Endothelial cell of umbilical vein (primary cell): ENCODE measurements at regions not wholly inside any gene's neighbourhood (a gene's known extent, or its start where the extent isn't known, plus 50 kb on each side); places are given as distances from the start of the nearest gene placed in this dataset.

Source experiments
- BruUV-seq: library from RNA; stranded (reverse); fragments of 400-500 nt; replicated peaks from 2 replicates; lab custom pipeline; 2021; lab: Mats Ljungman, UMichigan
- CTCF ChIA-PET: fragments of 300-600, 350-600 bp; sonication (Branson Sonifier 250); formaldehyde crosslinking; loops from one replicate; lab custom pipeline; 2021; ENCODE audit warnings: antibody characterized with exemption, inconsistent platforms; lab: Charles Lee
- POLR2A ChIA-PET: fragments of 300-600, 350-600 bp; sonication (Branson Sonifier 250); formaldehyde crosslinking; loops from one replicate; lab custom pipeline; 2021; ENCODE audit warnings: antibody characterized with exemption, inconsistent platforms; lab: Charles Lee
- DNase-seq: peaks from one replicate; pipeline ENCODE4 v3.0.0-alpha.2; 2011; ENCODE audit warnings: low read depth, low spot score
- FAIRE-seq: peaks from 2 replicates; lab custom pipeline; 2011; peaks lifted over from hg19 to GRCh38; lab: Jason Lieb, UNC
- H2AFZ ChIP-seq: 2 replicates; pipeline ENCODE4 v1.6.0; 2012; ENCODE audit warnings: low read depth, low read length, control low read depth, inconsistent platforms
- H3K27ac ChIP-seq: 2 replicates; pipeline ENCODE4 v1.5.1; 2011; ENCODE audit warnings: low read depth, mild to moderate bottlenecking, control low read depth, low read length, moderate library complexity; ENCODE audit not compliant: insufficient read depth
- H3K27me3 ChIP-seq, 2 experiments: 2 replicates each; pipeline versions ENCODE4 v1.6.0 to v1.6.1; 2011; ENCODE audit warnings: low read length in 2 of 2, mixed read lengths in 1 of 2; ENCODE audit not compliant: control insufficient read depth in 2 of 2, insufficient read depth in 2 of 2
- H3K36me3 ChIP-seq, 2 experiments: 2 replicates in 1 of 2; 3 replicates in 1 of 2; pipeline ENCODE4 v1.5.1; 2011; ENCODE audit warnings: low read length in 2 of 2, mild to moderate bottlenecking in 1 of 2, moderate library complexity in 1 of 2; ENCODE audit not compliant: control insufficient read depth in 2 of 2, insufficient read depth in 2 of 2; ENCODE audit errors: extremely low read depth in 1 of 2
- H3K4me1 ChIP-seq: 3 replicates; pipeline ENCODE4 v1.5.1; 2011; ENCODE audit warnings: mild to moderate bottlenecking, low read length; ENCODE audit not compliant: control insufficient read depth, insufficient read depth; ENCODE audit errors: extremely low read depth
- H3K4me2 ChIP-seq: 2 replicates; pipeline ENCODE4 v1.6.1; 2011; ENCODE audit warnings: low read length, control low read depth, mixed read lengths; ENCODE audit not compliant: insufficient read depth
- H3K4me3 ChIP-seq, 3 experiments: fragments of 200-600 bp in 1 of 3; sonication (generic), shearing (Covaris generic) in 1 of 3; replicated peaks in 1 of 3; 2 replicates each; pipeline ENCODE4 v1.5.1; 2011 to 2016; ENCODE audit warnings: control low read depth in 3 of 3, low read length in 3 of 3, mild to moderate bottlenecking in 2 of 3, inconsistent platforms in 1 of 3, low read depth in 1 of 3, moderate library complexity in 1 of 3; ENCODE audit not compliant: insufficient read depth in 1 of 3
- H3K79me2 ChIP-seq: 2 replicates; pipeline ENCODE4 v1.6.0; 2012; ENCODE audit warnings: low read length, inconsistent platforms; ENCODE audit not compliant: control insufficient read depth, insufficient read depth
- H3K9ac ChIP-seq: replicated peaks from 2 replicates; pipeline ENCODE3; 2011; ENCODE audit warnings: low read length, control low read depth; ENCODE audit not compliant: insufficient read depth; ENCODE audit errors: extremely low read depth
- H3K9me1 ChIP-seq: replicated peaks from 3 replicates; pipeline ENCODE4 v1.6.0; 2011; ENCODE audit warnings: mild to moderate bottlenecking, low read length; ENCODE audit not compliant: control insufficient read depth, insufficient read depth; ENCODE audit errors: extremely low read depth
- H3K9me3 ChIP-seq: replicated peaks from 2 replicates; pipeline ENCODE4 v1.5.1; 2012; ENCODE audit warnings: low read length, inconsistent platforms; ENCODE audit not compliant: control insufficient read depth, insufficient read depth
- H4K20me1 ChIP-seq: replicated peaks from 2 replicates; pipeline ENCODE3; 2011; ENCODE audit warnings: mild to moderate bottlenecking, low read length; ENCODE audit not compliant: control insufficient read depth, insufficient read depth; ENCODE audit errors: extremely low read depth
- CTCF ChIP-seq, 2 donors: IDR thresholded peaks; 1 replicate in 1 of 2; 2 replicates in 1 of 2; pipeline ENCODE4 v1.5.1; 2011; ENCODE audit warnings: low read length in 2 of 2, mild to moderate bottlenecking in 2 of 2, moderate library complexity in 2 of 2, control low read depth in 1 of 2, inconsistent platforms in 1 of 2, low read depth in 1 of 2; ENCODE audit not compliant: insufficient read depth in 1 of 2; ENCODE audit errors: extremely low read depth in 1 of 2
- EZH2 ChIP-seq: IDR thresholded peaks from 2 replicates; pipeline ENCODE4 v1.6.1; 2012; ENCODE audit warnings: borderline replicate concordance, low read depth, mild to moderate bottlenecking, moderate library complexity, low read length, inconsistent platforms; ENCODE audit not compliant: severe bottlenecking
- FOS ChIP-seq: IDR thresholded peaks from 2 replicates; pipeline ENCODE4 v1.6.1; 2011; ENCODE audit warnings: mild to moderate bottlenecking, low read length, moderate library complexity, borderline replicate concordance; ENCODE audit not compliant: insufficient read depth
- GATA2 ChIP-seq: IDR thresholded peaks from 2 replicates; pipeline ENCODE4 v1.7.0; 2011; ENCODE audit warnings: low read depth, mild to moderate bottlenecking, moderate library complexity, mixed read lengths, low read length; ENCODE audit not compliant: insufficient read length, insufficient read depth
- JUN ChIP-seq: IDR thresholded peaks from 2 replicates; pipeline ENCODE4 v1.6.1; 2011; ENCODE audit warnings: borderline replicate concordance, low read depth; ENCODE audit not compliant: insufficient read length, insufficient read depth
- MYC ChIP-seq: IDR thresholded peaks from one replicate; pipeline ENCODE4 v1.6.1; 2011; ENCODE audit warnings: mild to moderate bottlenecking, low read depth, low read length
- POLR2A ChIP-seq: IDR thresholded peaks from 2 replicates; pipeline ENCODE4 v1.6.1; 2012; ENCODE audit warnings: low read depth, mild to moderate bottlenecking, control low read depth, low read length
- POLR2AphosphoS5 ChIP-seq: IDR thresholded peaks from 2 replicates; pipeline ENCODE4 v1.6.1; 2012; ENCODE audit warnings: low read depth, mild to moderate bottlenecking, control low read depth, low read length, moderate library complexity; ENCODE audit not compliant: insufficient read depth
- dilution Hi-C: fragments of 300-500 bp; cut with MboI; formaldehyde crosslinking; loops from one replicate; pipeline ENCODE4 v1.15.0; 2019; ENCODE audit warnings: low sequenced_read_pairs; ENCODE audit not compliant: extremely low pct_ligation_motif_present
- intact Hi-C: fragments of 100-400 bp; cut with micrococcal nuclease; formaldehyde crosslinking; loops from one replicate; pipeline ENCODE4 v1.10.0; 2022
- TF ChIP-seq, protein P1 (sequence below): IDR thresholded peaks from 2 replicates; pipeline ENCODE4 v1.6.1; 2011; ENCODE audit not compliant: insufficient read depth, insufficient read length

- dilution Hi-C loops: no loop called here
- no TSS peak for BruUV-seq
- DNase-seq: no peak
Measured at GRCh38 chr3:103227651-103228050, 792.8 kb downstream of the ZPLD1 start.

More at GRCh38 chr3:103227651-103228050, 792.8 kb downstream of the ZPLD1 start:
- Histone ChIP-seq H4K20me1 (no peaks in the 10 kb centered on the region), H2AFZ (no peak overlapping the region), H3K4me2 (no peak overlapping the region), H3K9me3 (no peaks in the 10 kb centered on the region), H3K4me1 (no peaks in the 10 kb centered on the region), H3K79me2 (no peaks in the 10 kb centered on the region), H3K27me3 (no peaks in the 10 kb centered on the region), H3K9me1 (no peaks in the 10 kb centered on the region), H3K36me3 (no peaks in the 10 kb centered on the region), H3K27ac (no peak overlapping the region), H3K9ac (no peak overlapping the region), H3K4me3 (no peak overlapping the region)
- no peak for TF ChIP-seq MYC
- TF ChIP-seq, protein P1, sequence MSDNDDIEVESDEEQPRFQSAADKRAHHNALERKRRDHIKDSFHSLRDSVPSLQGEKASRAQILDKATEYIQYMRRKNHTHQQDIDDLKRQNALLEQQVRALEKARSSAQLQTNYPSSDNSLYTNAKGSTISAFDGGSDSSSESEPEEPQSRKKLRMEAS: no peak
- TF ChIP-seq GATA2: no peak
- no peak for TF ChIP-seq POLR2AphosphoS5
- TF ChIP-seq JUN: no peak
- TF ChIP-seq FOS: no peak
- TF ChIP-seq CTCF (IDR thresholded peaks at IDR 0.05; ENCODE audit: extremely low read depth in 1 of 2, insufficient read depth in 1 of 2, low read depth in 1 of 2, low read length in 2 of 2): no peak
- no peak for TF ChIP-seq POLR2A
- no peak for TF ChIP-seq EZH2
- intact Hi-C loops: no loop called here
- ChIA-PET POLR2A (no interaction called here), CTCF (no interaction called here)
- no peak for FAIRE-seq
